SU-DHL-6 (cell line): ENCODE measurements at regions not wholly inside any gene's neighbourhood (a gene's known extent, or its start where the extent isn't known, plus 50 kb on each side); places are given as distances from the start of the nearest gene placed in this dataset.

Experiments used
- H2AFZ ChIP-seq: fragments of 200-600 bp; sonication (generic); 2 replicates; pipeline ENCODE4 v1.6.1; 2014; ENCODE audit warnings: low read depth, mild to moderate bottlenecking, moderate library complexity, mixed read lengths, antibody characterized with exemption, low read length; ENCODE audit not compliant: severe bottlenecking
- H3F3A ChIP-seq: fragments of 200-600 bp; shearing (Covaris generic); 2 replicates; pipeline ENCODE4 v1.6.0; 2016; ENCODE audit warnings: antibody characterized with exemption, mild to moderate bottlenecking; ENCODE audit not compliant: insufficient read depth
- H3K27ac ChIP-seq: fragments of 200-600 bp; sonication (generic); 2 replicates; pipeline ENCODE4 v1.5.1; 2016; ENCODE audit warnings: low read depth, mild to moderate bottlenecking, low read length, moderate library complexity, mixed read lengths
- H3K27me3 ChIP-seq: fragments of 200-600 bp; sonication (generic), shearing (Covaris generic); 2 replicates; pipeline ENCODE4 v1.6.0; 2014; ENCODE audit warnings: mild to moderate bottlenecking, low read length
- H3K36me3 ChIP-seq: fragments of 200-600 bp; sonication (generic); 2 replicates; pipeline ENCODE4 v1.6.1; 2014; ENCODE audit warnings: mild to moderate bottlenecking, low read length, mixed read lengths
- H3K4me2 ChIP-seq: fragments of 300-600, 200-600 bp; shearing (Covaris generic), sonication (generic); 2 replicates; pipeline ENCODE4 v1.6.0; 2014; ENCODE audit warnings: low read length, low read depth, mild to moderate bottlenecking; ENCODE audit not compliant: poor library complexity, severe bottlenecking
- H3K4me3 ChIP-seq: fragments of 200-600 bp; sonication (generic); 2 replicates; pipeline ENCODE4 v1.5.1; 2014; ENCODE audit warnings: antibody characterized with exemption, low read length, mild to moderate bottlenecking, mixed read lengths; ENCODE audit not compliant: insufficient read depth, poor library complexity, severe bottlenecking
- H3K79me2 ChIP-seq: fragments of 200-600 bp; sonication (generic); 2 replicates; pipeline ENCODE4 v1.6.1; 2014; ENCODE audit warnings: mild to moderate bottlenecking, low read length, moderate library complexity; ENCODE audit not compliant: insufficient read depth
- H3K9ac ChIP-seq: fragments of 200-600 bp; sonication (generic); 2 replicates; pipeline ENCODE4 v1.7.0; 2014; ENCODE audit warnings: mild to moderate bottlenecking, low read length
- H3K9me2 ChIP-seq: fragments of 200-600 bp; sonication (generic); replicated peaks from 2 replicates; pipeline ENCODE4 v1.6.1; 2014; ENCODE audit warnings: low read length; ENCODE audit not compliant: insufficient read depth
- H3K9me3 ChIP-seq: fragments of 200-600 bp; sonication (generic); 2 replicates; pipeline ENCODE4 v1.6.1; 2014; ENCODE audit warnings: low read length, mixed read lengths; ENCODE audit not compliant: insufficient read depth
- H4K20me1 ChIP-seq: fragments of 200-600 bp; sonication (generic); 2 replicates; pipeline ENCODE4 v1.6.1; 2014; ENCODE audit warnings: low read depth, mild to moderate bottlenecking, antibody characterized with exemption, low read length, moderate library complexity, mixed read lengths
- CTCF ChIP-seq: fragments of 200-600 bp; sonication (generic); IDR thresholded peaks from one replicate; pipeline ENCODE4 v1.5.1; 2017; ENCODE audit warnings: antibody characterized with exemption, mild to moderate bottlenecking, low read length, moderate library complexity; ENCODE audit not compliant: insufficient read depth, poor library complexity, severe bottlenecking
- EZH2phosphoT487 ChIP-seq: fragments of 200-600 bp; sonication (generic), shearing (Covaris generic); conservative IDR thresholded peaks from 2 replicates; pipeline ENCODE4 v1.6.1; 2018; ENCODE audit warnings: mild to moderate bottlenecking, antibody characterized with exemption, low read length, moderate library complexity, mixed read lengths

- H3F3A ChIP-seq = no peaks in the 10 kb centered on the region
- H3K27me3 ChIP-seq = no peaks in the 10 kb centered on the region
- no peak overlapping the region for H3K27ac ChIP-seq
- H4K20me1 ChIP-seq = no peaks in the 10 kb centered on the region
- no peak for TF ChIP-seq EZH2phosphoT487
- TF ChIP-seq CTCF = no peak
- H3K79me2 ChIP-seq = no peaks in the 10 kb centered on the region
- H3K36me3 ChIP-seq = no peaks in the 10 kb centered on the region
- no peak overlapping the region for H3K4me3 ChIP-seq
- H3K9me2 ChIP-seq = no peaks in the 10 kb centered on the region
- H3K9ac ChIP-seq = no peak overlapping the region
- H3K4me2 ChIP-seq = no peak overlapping the region
- no peak overlapping the region for H2AFZ ChIP-seq
- H3K9me3 ChIP-seq = no peaks in the 10 kb centered on the region
These were observed 1807.7 kb downstream of the OLFM4 start for GRCh38 chr13:54836273-54836672.

GRCh38 chr13:54841682-54842081, 1813.1 kb downstream of the OLFM4 start:
- Histone ChIP-seq H3K27ac (no peak overlapping the region), H3K4me2 (no peak overlapping the region), H3F3A (no peaks in the 10 kb centered on the region), H3K9me3 (no peaks in the 10 kb centered on the region), H4K20me1 (no peaks in the 10 kb centered on the region), H3K27me3 (no peaks in the 10 kb centered on the region), H2AFZ (no peak overlapping the region), H3K79me2 (no peaks in the 10 kb centered on the region), H3K9me2 (no peaks in the 10 kb centered on the region), H3K36me3 (no peaks in the 10 kb centered on the region), H3K9ac (no peak overlapping the region), H3K4me3 (no peak overlapping the region)
- TF ChIP-seq CTCF = no peak
- TF ChIP-seq EZH2phosphoT487 = no peak

GRCh38 chr13:54845351-54845965, 1816.8 kb downstream of the OLFM4 start:
- Histone ChIP-seq H3K27ac (no peak overlapping the region), H3K27me3 (no peaks in the 10 kb centered on the region), H3K9me2 (no peaks in the 10 kb centered on the region), H3K4me3 (no peak overlapping the region), H2AFZ (no peak overlapping the region), H3K9ac (no peak overlapping the region), H3F3A (no peaks in the 10 kb centered on the region), H3K36me3 (no peaks in the 10 kb centered on the region), H3K79me2 (no peaks in the 10 kb centered on the region), H3K4me2 (no peak overlapping the region), H4K20me1 (no peaks in the 10 kb centered on the region), H3K9me3 (no peaks in the 10 kb centered on the region)
- TF ChIP-seq CTCF = no peak
- no peak for TF ChIP-seq EZH2phosphoT487
